ENCODE measurements at regions not wholly inside any gene's neighbourhood (a gene's known extent, or its start where the extent isn't known, plus 50 kb on each side); places are given as distances from the start of the nearest gene placed in this dataset.

- TF ChIP-seq GABPA (IDR thresholded peaks at IDR 0.05; ENCODE audit: low read depth) (no peak), CTCF (IDR thresholded peaks at IDR 0.05; ENCODE audit: insufficient read depth, low read length) (no peak), POLR2AphosphoS5 (IDR thresholded peaks at IDR 0.05; ENCODE audit: low read depth) (no peak), REST (IDR thresholded peaks at IDR 0.05; ENCODE audit: insufficient replicate concordance, low read depth) (no peak)
Measured at GRCh38 chr22:48993655-48994054, 834.0 kb downstream of the BRD1 start.

All from HL-60 (cell line).